Smooth muscle cell (in vitro differentiated cells): ENCODE measurements at regions not wholly inside any gene's neighbourhood (a gene's known extent, or its start where the extent isn't known, plus 50 kb on each side); places are given as distances from the start of the nearest gene placed in this dataset.
A peak's percentile ranks its signal among the peaks of the same experiment; 100 is the strongest.

ENCODE experiments used
- DNase-seq: peaks from one replicate; lab custom pipeline; 2025; ENCODE audit not compliant: unreplicated experiment; lab: John Stamatoyannopoulos, UW
- H2AFZ ChIP-seq: fragments of 200-600 bp; sonication (generic); 2 replicates; pipeline ENCODE4 v1.6.0; 2016; ENCODE audit warnings: antibody characterized with exemption, low read depth, mild to moderate bottlenecking
- H3F3A ChIP-seq: fragments of 200-600 bp; sonication (generic); 2 replicates; pipeline ENCODE4 v1.6.0; 2017; ENCODE audit warnings: antibody characterized with exemption, low read depth
- H3K27ac ChIP-seq: fragments of 200-600 bp; sonication (generic); 2 replicates; pipeline ENCODE4 v1.5.1; 2016; ENCODE audit warnings: low read depth, mild to moderate bottlenecking
- H3K27me3 ChIP-seq: fragments of 200-600 bp; sonication (generic); 2 replicates; pipeline ENCODE4 v1.6.1; 2016; ENCODE audit warnings: low read depth, mild to moderate bottlenecking
- H3K36me3 ChIP-seq: fragments of 200-600 bp; sonication (generic); 2 replicates; pipeline ENCODE4 v1.5.1; 2016; ENCODE audit warnings: low read depth
- H3K4me1 ChIP-seq: fragments of 200-600 bp; sonication (generic); 2 replicates; pipeline ENCODE4 v1.5.1; 2016; ENCODE audit warnings: low read depth
- H3K4me2 ChIP-seq: fragments of 200-600 bp; sonication (generic); 2 replicates; pipeline ENCODE4 v1.6.0; 2016; ENCODE audit warnings: mild to moderate bottlenecking
- H3K4me3 ChIP-seq: fragments of 200-600 bp; sonication (generic); 2 replicates; pipeline ENCODE4 v1.5.1; 2016; ENCODE audit warnings: mild to moderate bottlenecking
- H3K79me2 ChIP-seq: fragments of 200-600 bp; sonication (generic); 2 replicates; pipeline ENCODE4 v1.6.0; 2016; ENCODE audit warnings: low read depth, mild to moderate bottlenecking
- H3K9ac ChIP-seq: fragments of 200-600 bp; sonication (generic); 2 replicates; pipeline ENCODE4 v1.6.0; 2016; ENCODE audit warnings: low read depth
- H3K9me3 ChIP-seq: fragments of 200-600 bp; sonication (generic); replicated peaks from 2 replicates; pipeline ENCODE4 v1.5.1; 2016; ENCODE audit warnings: low read depth
- H4K20me1 ChIP-seq: fragments of 200-600 bp; sonication (generic); 2 replicates; pipeline ENCODE4 v1.6.0; 2016; ENCODE audit warnings: low read depth
- CTCF ChIP-seq: fragments of 200-600 bp; sonication (generic); IDR thresholded peaks from 2 replicates; pipeline ENCODE4 v1.5.1; 2017; ENCODE audit warnings: borderline replicate concordance, mild to moderate bottlenecking, antibody characterized with exemption; ENCODE audit not compliant: insufficient read depth, poor library complexity, severe bottlenecking
- WGBS: methylation state at CpG from one replicate; pipeline ENCODE4 v1.1.7; 2016; ENCODE audit warnings: low lambda C conversion rate; 5-methylcytosine and 5-hydroxymethylcytosine counted together

- Histone ChIP-seq H3K27me3 (no peaks in the 10 kb centered on the region), H3K4me1 (no peaks in the 10 kb centered on the region), H4K20me1 (no peaks in the 10 kb centered on the region)
Observed at GRCh38 chr3:116809208-116809607, 99.6 kb downstream of the TUSC7 start.

DNA sequence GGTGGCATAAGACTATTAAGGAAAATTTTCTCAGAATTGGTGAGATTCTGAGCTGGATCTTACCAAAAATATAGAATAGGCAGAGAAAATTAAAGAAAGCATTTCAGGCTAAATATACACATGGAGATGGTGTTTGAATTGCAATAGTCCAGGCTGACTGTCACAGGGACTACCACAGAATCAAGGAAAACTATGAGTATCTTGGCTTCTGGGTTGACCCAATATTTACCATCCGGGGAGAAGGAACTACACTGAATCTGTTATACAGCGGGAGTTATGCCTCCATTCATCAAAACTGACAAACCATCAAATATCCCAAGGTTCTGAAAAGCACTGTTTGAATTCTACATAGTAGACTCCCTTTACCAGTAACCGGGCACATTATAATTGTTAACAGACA is 102.2 kb downstream of the TUSC7 start:
- Histone ChIP-seq H3F3A (no peaks in the 10 kb centered on the region), H2AFZ (no peak overlapping the region), H4K20me1 (no peaks in the 10 kb centered on the region), H3K4me3 (no peak overlapping the region), H3K4me2 (no peak overlapping the region), H3K9ac (no peak overlapping the region), H3K27me3 (no peaks in the 10 kb centered on the region), H3K36me3 (no peaks in the 10 kb centered on the region), H3K79me2 (no peaks in the 10 kb centered on the region), H3K27ac (no peak overlapping the region), H3K9me3 (no peaks in the 10 kb centered on the region), H3K4me1 (peaks cover 23% of the 10 kb centered on the region)
- no peak for DNase-seq
- 94% methylated on average over 3 of the region's 3 CpGs for whole genome bisulfite sequencing
- TF ChIP-seq CTCF: no peak

More at GRCh38 chr3:116809208-116809607, 99.6 kb downstream of the TUSC7 start:
- no peak overlapping the region for H3K27ac ChIP-seq
- no peaks in the 10 kb centered on the region for H3K79me2 ChIP-seq
- no peak overlapping the region for H3K4me2 ChIP-seq
- no peak for TF ChIP-seq CTCF
- no peaks in the 10 kb centered on the region for H3K36me3 ChIP-seq
- H3K9me3 ChIP-seq: no peaks in the 10 kb centered on the region
- no peak overlapping the region for H3K4me3 ChIP-seq
- H3F3A ChIP-seq: no peaks in the 10 kb centered on the region
- 88% methylated on average over 4 of the region's 4 CpGs for WGBS
- H2AFZ ChIP-seq: no peak overlapping the region
- no peak overlapping the region for H3K9ac ChIP-seq
- no peak for DNase-seq

DNA sequence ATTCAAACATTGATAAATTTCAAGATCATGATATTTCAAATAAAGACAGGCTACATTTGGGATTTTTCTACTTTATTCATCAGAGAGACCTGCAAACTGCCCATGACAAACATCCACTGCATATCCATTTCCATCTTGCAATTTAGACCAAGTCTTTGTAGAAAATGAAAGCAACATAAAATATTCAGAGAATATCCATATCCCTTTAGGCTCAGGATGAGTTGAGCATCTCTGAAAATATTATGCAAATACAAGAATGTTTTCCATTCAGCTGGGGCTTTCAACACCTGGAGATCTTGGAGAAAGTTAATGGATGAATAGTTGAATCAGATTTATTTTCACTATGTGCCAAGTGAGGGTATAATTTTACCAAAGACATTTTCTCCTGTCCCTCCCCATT is 103.4 kb downstream of the TUSC7 start:
- Histone ChIP-seq H3K79me2 (no peaks in the 10 kb centered on the region), H3K4me3 (no peak overlapping the region), H3K9me3 (no peaks in the 10 kb centered on the region), H3K4me1 (peaks cover 26% of the 10 kb centered on the region), H3K4me2 (no peak overlapping the region), H3K36me3 (no peaks in the 10 kb centered on the region), H2AFZ (no peak overlapping the region), H3K27me3 (no peaks in the 10 kb centered on the region), H3K27ac (no peak overlapping the region), H4K20me1 (no peaks in the 10 kb centered on the region), H3K9ac (no peak overlapping the region), H3F3A (no peaks in the 10 kb centered on the region)
- DNase-seq: no peak
- TF ChIP-seq CTCF: no peak

GRCh38 chr3:116815321-116815720 is 105.7 kb downstream of the TUSC7 start:
- H3K36me3 ChIP-seq: no peaks in the 10 kb centered on the region
- no peak for TF ChIP-seq CTCF
- H3K27ac ChIP-seq: no peak overlapping the region
- no peaks in the 10 kb centered on the region for H3K9me3 ChIP-seq
- H3K4me2 ChIP-seq: peak overlapping the region; percentile 9
- H3K4me3 ChIP-seq: no peak overlapping the region
- H3F3A ChIP-seq: no peaks in the 10 kb centered on the region
- H3K9ac ChIP-seq: no peak overlapping the region
- no peak overlapping the region for H2AFZ ChIP-seq
- DNase-seq: no peak
- WGBS: 97% methylated on average over 1 of the region's 1 CpG
- no peaks in the 10 kb centered on the region for H3K27me3 ChIP-seq
- peaks cover 26% of the 10 kb centered on the region for H3K4me1 ChIP-seq
- H4K20me1 ChIP-seq: no peaks in the 10 kb centered on the region
- no peaks in the 10 kb centered on the region for H3K79me2 ChIP-seq
